RWPE1 (cell line): ENCODE measurements at regions not wholly inside any gene's neighbourhood (a gene's known extent, or its start where the extent isn't known, plus 50 kb on each side); places are given as distances from the start of the nearest gene placed in this dataset.
"Not testable (repeated sequence)": the region's sequence is repeated elsewhere in the genome, so short reads cannot be mapped to it uniquely, and the experiment has no call there.

Source experiments
- CTCF ChIA-PET: fragments of 350-600 bp; sonication (Branson Sonifier 250); formaldehyde crosslinking; extraction: SDS; loops from one replicate; lab custom pipeline; 2021; lab: Yijun Ruan, JAX
- POLR2A ChIA-PET: fragments of 400-600 bp; formaldehyde crosslinking; extraction: SDS; loops from one replicate; lab custom pipeline; 2020; ENCODE audit warnings: antibody characterized with exemption; ENCODE audit not compliant: low non-redundant PET; lab: Yijun Ruan, JAX
- DNase-seq: peaks from one replicate; pipeline ENCODE4 v3.0.0; 2012; ENCODE audit warnings: low spot score
- H3K27ac ChIP-seq: fragments of 450-650 bp; 2 replicates; pipeline ENCODE4 v1.5.1; 2017
- CTCF ChIP-seq: fragments of 450-650 bp; conservative IDR thresholded peaks from 2 replicates; pipeline ENCODE4 v1.5.1; 2017; ENCODE audit warnings: low read depth, mild to moderate bottlenecking

- no peak for TF ChIP-seq CTCF
- no peak overlapping the region for H3K27ac ChIP-seq
- ChIA-PET POLR2A (no interaction called here), CTCF (no interaction called here)
- no peak for DNase-seq
Observed at GRCh38 chrX:142804085-142804484, 221.6 kb upstream of the SPANXN4 start.

GRCh38 chrX:142819461-142819860 is 206.3 kb upstream of the SPANXN4 start:
- ChIA-PET POLR2A (no interaction called here), CTCF (no interaction called here)
- no peak for TF ChIP-seq CTCF
- no peak for DNase-seq
- no peak overlapping the region for H3K27ac ChIP-seq

- no peak for DNase-seq
- ChIA-PET POLR2A (no interaction called here), CTCF (no interaction called here)
- H3K27ac ChIP-seq = no peak overlapping the region
- TF ChIP-seq CTCF = no peak
Observed at GRCh38 chrX:142828129-142828528, 197.6 kb upstream of the SPANXN4 start.

GRCh38 chrX:142831961-142832530 is 193.7 kb upstream of the SPANXN4 start:
- ChIA-PET CTCF (interaction anchor here (0.7 kb wide), 1 partner anchor 11 kb away, joined by 4 read pairs; no protein-coding TSS in a partner anchor), POLR2A (no interaction called here)
- TF ChIP-seq CTCF = no peak
- H3K27ac ChIP-seq = no peak overlapping the region
- no peak for DNase-seq

GRCh38 chrX:142854970-142855369 is 170.8 kb upstream of the SPANXN4 start:
- TF ChIP-seq CTCF = no peak
- ChIA-PET POLR2A (no interaction called here), CTCF (no interaction called here)
- DNase-seq = no peak
- no peak overlapping the region for H3K27ac ChIP-seq

- H3K27ac ChIP-seq = no peak overlapping the region
- ChIA-PET POLR2A (no interaction called here), CTCF (no interaction called here)
- DNase-seq = no peak
- no peak for TF ChIP-seq CTCF
Observed at GRCh38 chrX:142860944-142861343, 164.8 kb upstream of the SPANXN4 start.

GRCh38 chrX:142861557-142861956 is 164.2 kb upstream of the SPANXN4 start:
- CTCF ChIA-PET = no interaction called here
- no peak for TF ChIP-seq CTCF
- POLR2A ChIA-PET = no interaction called here
- no peak overlapping the region for H3K27ac ChIP-seq
- DNase-seq = no peak

GRCh38 chrX:142866247-142866646 is 159.5 kb upstream of the SPANXN4 start:
- DNase-seq, H3K27ac ChIP-seq, POLR2A ChIA-PET, CTCF ChIA-PET: not testable (repeated sequence)
